ENCODE measurements at regions not wholly inside any gene's neighbourhood (a gene's known extent, or its start where the extent isn't known, plus 50 kb on each side); places are given as distances from the start of the nearest gene placed in this dataset.

DNA sequence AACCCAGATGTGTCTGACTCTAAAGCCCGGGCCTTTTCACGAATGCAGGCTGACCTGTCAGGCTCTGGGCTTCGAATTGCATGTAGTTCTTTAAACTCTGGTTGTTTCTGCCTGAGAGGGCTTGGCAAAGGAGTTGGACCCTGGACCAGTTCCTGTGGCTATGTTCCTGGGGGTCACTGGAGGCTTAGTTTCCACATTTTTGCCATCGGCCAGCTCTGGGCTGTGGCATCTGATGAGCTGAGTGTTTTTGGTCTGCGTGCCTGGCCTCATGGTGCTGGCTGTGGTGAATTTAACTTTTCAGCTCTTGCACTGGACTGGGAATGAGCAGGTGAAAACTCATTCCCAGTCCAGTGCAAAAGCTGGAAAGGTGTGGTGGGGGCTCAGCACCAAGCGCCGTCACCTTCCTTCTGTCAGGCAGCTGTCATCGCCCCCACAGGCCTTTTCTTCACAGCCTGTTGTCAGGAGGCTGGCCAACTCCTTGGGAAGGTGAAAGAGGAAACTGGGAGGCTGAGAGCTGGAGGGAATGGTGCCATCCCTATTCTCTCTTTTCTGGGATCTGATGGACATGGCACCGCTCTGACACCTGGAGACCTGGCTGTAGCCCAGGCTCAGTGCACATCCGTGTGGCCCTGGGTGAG lies 123.6 kb downstream of the ADAMTS15 start:
- Histone ChIP-seq H2BK20ac (ENCODE audit: low read depth, low read length, poor library complexity, severe bottlenecking) (no peak overlapping the region), H3K18ac (ENCODE audit: insufficient read length, low read depth, low read length) (no peak overlapping the region), H3K27ac (ENCODE audit: insufficient read length, low read depth, low read length) (no peak overlapping the region), H3T11ph (ENCODE audit: low read length) (no peak overlapping the region), H2AK5ac (ENCODE audit: insufficient read length, low read length) (no peak overlapping the region), H2BK15ac (ENCODE audit: low read depth, low read length) (no peak overlapping the region), H2BK12ac (ENCODE audit: insufficient read length, low read depth, low read length) (no peak overlapping the region), H2BK120ac (ENCODE audit: low read depth, low read length, poor library complexity, severe bottlenecking) (no peak overlapping the region), H4K91ac (ENCODE audit: insufficient read length, low read depth, low read length) (no peak overlapping the region), H3K23me2 (ENCODE audit: insufficient read length, low read depth, low read length, poor library complexity, severe bottlenecking) (no peaks in the 10 kb centered on the region), H3K4me2 (ENCODE audit: insufficient read depth, insufficient read length, low read length) (no peak overlapping the region), H2BK5ac (ENCODE audit: insufficient read length, low read length) (no peak overlapping the region), H3K79me2 (ENCODE audit: insufficient read depth, low read length) (no peaks in the 10 kb centered on the region), H3K79me1 (ENCODE audit: insufficient read depth, low read depth, low read length, poor library complexity, severe bottlenecking) (no peaks in the 10 kb centered on the region), H3K4me1 (ENCODE audit: insufficient read depth, low read length) (no peaks in the 10 kb centered on the region), H2AFZ (ENCODE audit: low read length) (no peak overlapping the region), H4K20me1 (ENCODE audit: control insufficient read depth, insufficient read depth, insufficient read length) (no peaks in the 10 kb centered on the region), H3K9ac (ENCODE audit: extremely low read depth, insufficient read length, low read length) (no peak overlapping the region), H4K5ac (ENCODE audit: insufficient read length, low read depth, low read length) (no peak overlapping the region), H4K8ac (replicated peaks; ENCODE audit: insufficient read length, low read depth, low read length) (no peak overlapping the region), H3K9me3 (ENCODE audit: control insufficient read depth, low read depth, low read length) (no peaks in the 10 kb centered on the region), H3K27me3 (ENCODE audit: insufficient read depth, low read length) (no peaks in the 10 kb centered on the region), H3K4ac (ENCODE audit: low read depth, low read length) (no peak overlapping the region; the same call in 1 of the 2 replicates), H3K23ac (ENCODE audit: insufficient read length, low read depth, low read length) (no peak overlapping the region), H3K56ac (ENCODE audit: insufficient read length, low read depth, low read length) (no peak overlapping the region), H3K14ac (ENCODE audit: insufficient read depth, low read length) (no peak overlapping the region)
- Mint-ChIP-seq H3K9me3 (peaks cover 0 to 9% of the 10 kb centered on the region in 2 experiments; a peak in 3 of 5 replicates), H3K36me3 (ENCODE audit: insufficient read depth in 1 of 3, low read depth in 3 of 3) (peaks cover 0 to 2% (median 0%) of the 10 kb centered on the region in 3 experiments; a peak in 1 of 7 replicates), H3K4me1 (no peaks in the 10 kb centered on the region; a peak in 2 of 4 replicates), H3K27ac (no peak overlapping the region), H3K4me3 (no peak overlapping the region), H3K27me3 (ENCODE audit: low read depth) (peaks cover 11% of the 10 kb centered on the region)
- WGBS (ENCODE audit: extremely low coverage, insufficient read length, low lambda C conversion rate) = no CpG with 5 or more reads among the region's 10 CpGs
- no peak for DNase-seq
- TF ChIP-seq CTCF (conservative IDR thresholded peaks at IDR 0.05) = no peak

Data from H9 (cell line).